C1 segment of cervical spinal cord (tissue), 14 donors: ENCODE measurements at regions not wholly inside any gene's neighbourhood (a gene's known extent, or its start where the extent isn't known, plus 50 kb on each side); places are given as distances from the start of the nearest gene placed in this dataset.

Experiments
- DNase-seq, 14 donors: peaks; one replicate each; lab custom pipeline; 2025; lab: John Stamatoyannopoulos, UW

GRCh38 chr10:130615457-130615856 lies 479.3 kb downstream of the GLRX3 start:
- DNase-seq = no peak

- no peak for DNase-seq
Measured at GRCh38 chr10:130617985-130618384, 481.8 kb downstream of the GLRX3 start.

DNA sequence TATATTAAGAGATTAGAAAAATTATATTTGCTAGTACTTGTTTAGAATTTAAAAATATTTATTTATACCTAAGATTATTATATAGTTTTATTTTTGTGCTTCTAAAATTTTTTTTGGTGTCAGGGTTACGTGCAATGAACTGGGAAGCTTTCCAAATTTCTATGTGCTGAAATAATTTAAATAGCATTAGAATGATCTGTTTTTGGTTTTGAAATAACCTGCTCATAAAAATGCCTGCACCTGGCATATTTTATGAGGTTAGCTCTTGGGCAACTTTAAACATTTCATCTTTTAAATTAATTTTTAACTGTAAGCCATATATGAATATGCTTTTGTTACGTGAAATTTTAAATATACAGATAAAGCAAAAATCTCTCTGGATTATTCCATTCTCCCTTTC lies 482.5 kb downstream of the GLRX3 start:
- no peak for DNase-seq

DNA sequence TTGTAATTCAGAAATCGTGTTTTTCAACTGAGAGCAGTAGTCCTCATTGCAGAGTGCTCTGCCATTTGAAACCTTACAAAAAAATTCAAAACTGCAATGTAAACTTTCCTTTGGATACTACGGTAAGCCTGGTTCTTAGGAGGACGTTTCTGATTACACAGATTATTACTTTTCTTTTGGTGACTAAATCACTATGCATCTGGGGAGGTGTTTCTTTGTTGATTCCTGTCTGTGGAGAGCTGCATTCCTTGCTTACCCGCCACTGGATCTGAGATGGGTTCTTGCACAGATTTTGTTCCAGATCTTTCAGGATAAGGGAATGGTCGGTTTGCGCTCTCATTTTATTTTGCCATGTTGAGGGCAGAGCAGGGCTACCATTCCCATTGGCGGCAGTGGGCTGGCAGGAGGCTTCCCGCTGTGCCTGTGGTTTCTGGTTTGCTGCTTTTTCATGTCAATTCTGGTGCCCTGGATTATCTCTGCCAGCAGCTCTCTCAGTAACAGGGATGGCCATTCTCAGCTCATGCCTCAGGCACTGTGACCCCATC lies 485.1 kb downstream of the GLRX3 start:
- no peak for DNase-seq

DNA sequence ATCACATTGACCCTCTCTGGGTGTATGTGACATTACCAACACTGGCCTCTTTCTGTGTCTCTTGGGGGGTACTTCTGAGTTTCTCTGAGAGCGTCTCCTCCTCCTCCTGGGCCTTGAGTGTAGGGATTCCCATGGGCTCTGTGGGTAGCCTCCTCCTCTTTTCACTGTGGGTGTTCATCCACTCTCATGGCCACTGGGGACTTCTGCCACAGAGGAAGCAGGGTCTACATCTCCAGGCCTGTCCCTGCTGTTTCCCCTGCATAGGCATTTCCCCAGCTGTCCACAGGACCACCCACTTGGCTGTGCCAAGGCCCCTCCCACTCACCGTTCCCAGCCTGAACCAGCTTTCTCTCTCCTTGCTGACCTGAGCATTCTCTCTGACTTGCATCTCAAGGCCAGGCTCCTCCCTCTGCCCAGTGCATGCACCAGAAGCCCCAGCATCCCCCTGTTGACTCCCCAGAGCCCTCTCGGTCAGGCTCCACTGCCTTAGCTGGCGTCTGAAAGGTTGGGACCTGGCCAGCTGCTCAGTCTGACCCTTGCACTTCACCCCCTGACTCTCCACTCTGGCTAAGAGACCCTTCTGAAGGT lies 487.6 kb downstream of the GLRX3 start:
- no peak for DNase-seq

DNA sequence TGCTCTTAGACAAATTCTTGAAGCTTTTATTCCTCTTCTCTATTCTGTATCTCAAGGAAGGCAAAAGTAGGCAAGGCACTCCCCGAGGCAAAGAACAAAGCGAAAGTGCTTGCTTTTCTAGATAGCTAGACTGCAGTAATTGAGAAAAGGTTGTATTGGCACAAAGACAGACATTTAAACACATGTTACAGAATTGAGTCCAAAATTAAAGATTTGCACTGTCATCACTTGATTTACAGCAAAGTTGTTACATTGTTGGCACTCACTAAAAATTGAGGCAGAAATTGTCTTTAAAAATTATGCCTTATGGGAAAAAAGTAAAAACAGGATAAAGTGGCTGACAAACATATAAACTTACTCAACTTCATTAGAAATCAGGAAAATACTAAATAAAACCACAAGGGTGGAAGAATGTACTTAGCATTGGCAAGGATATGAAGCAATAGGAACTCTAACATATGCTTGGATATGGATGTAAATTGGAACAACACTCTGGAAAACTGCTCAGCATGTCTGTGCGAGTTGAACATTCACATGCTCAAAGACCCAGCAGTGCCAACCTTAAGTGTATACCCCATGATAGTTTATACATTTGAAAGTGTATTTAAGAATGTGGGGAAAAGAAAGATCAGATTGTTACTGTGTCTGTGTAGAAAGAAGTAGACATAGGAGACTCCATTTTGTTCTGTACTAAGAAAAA lies 491.3 kb downstream of the GLRX3 start:
- no peak for DNase-seq

- no peak for DNase-seq
Measured at GRCh38 chr10:130630135-130630534, 493.9 kb downstream of the GLRX3 start.

GRCh38 chr10:130631142-130632096 lies 495.2 kb downstream of the GLRX3 start:
- DNase-seq = no peak

GRCh38 chr10:130634816-130635215 lies 498.6 kb downstream of the GLRX3 start:
- no peak for DNase-seq

DNA sequence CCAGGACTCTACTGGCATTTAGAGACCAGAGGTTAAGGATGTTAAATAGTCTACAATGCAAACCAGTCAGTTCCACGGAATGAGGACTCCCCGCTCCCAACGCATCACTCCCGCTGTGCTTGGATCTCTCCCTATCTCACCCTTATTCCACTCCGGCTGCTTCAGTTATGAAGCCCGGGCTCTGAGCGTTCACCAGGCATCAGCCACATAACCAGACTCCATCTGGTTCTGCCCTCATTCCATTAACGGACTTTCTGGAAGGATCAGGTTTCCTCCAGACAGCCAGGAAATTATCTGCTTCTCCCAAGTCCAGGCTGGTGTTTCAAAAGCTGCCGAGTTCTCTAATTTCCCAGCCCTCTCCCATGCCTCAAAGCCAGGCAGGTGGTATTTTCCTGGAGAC lies 499.3 kb downstream of the GLRX3 start:
- DNase-seq = no peak

DNA sequence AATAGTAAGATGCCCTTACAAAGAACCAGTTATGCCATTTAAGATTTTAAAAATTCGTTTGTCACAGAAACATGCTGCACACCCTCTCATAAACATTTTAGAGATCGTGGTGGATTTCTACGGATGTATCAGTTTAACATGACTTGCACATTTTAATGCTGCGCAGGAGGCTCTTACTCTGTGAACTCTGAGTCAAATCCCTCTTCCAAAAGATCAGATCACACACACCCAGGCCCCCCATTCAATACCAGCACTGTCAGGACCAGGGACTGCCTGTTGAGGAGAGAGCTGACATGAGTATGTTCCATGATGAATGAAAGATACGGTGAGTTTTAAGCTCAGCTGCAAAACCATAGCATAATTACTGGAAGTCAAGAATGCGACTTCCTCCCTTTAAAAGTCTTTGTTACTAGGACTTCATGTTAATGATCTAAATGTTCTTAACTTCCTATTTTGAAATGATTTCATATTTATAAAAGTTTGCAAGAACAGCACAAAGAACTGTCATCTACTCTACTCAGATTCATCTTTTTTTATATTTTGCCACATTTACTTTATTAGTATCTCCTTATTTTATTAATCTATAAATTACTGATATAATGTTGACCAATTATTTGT lies 500.2 kb downstream of the GLRX3 start:
- no peak for DNase-seq

GRCh38 chr10:130637089-130637676 lies 501.0 kb downstream of the GLRX3 start:
- DNase-seq = no peak

GRCh38 chr10:130638991-130639390 lies 502.8 kb downstream of the GLRX3 start:
- DNase-seq = no peak

- DNase-seq = no peak
Measured at GRCh38 chr10:130642926-130643325, 506.7 kb downstream of the GLRX3 start.

- no peak for DNase-seq
Measured at GRCh38 chr10:130647341-130647740, 511.1 kb downstream of the GLRX3 start.

DNA sequence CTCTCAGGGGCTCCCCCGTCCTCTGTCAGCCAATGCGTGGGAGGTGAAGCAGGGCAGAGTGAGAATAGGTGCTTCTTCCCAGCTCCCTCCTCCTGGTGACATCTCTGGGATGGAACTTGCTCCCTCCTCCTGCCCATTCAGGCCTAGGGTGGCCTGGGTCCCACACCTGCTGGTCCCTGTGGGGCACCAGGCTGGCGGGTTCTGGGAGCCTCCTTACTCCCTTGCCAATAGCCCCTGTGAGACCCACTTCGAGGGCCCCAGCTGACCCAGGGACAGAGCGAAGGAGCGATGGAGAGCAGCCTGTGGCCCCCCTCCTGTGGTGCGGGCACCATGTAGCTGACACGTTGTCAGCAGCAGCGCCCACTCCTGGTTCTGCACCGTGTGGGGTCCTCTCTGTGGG lies 512.6 kb downstream of the GLRX3 start:
- no peak for DNase-seq

- no peak for DNase-seq
Measured at GRCh38 chr10:130652544-130652943, 516.4 kb downstream of the GLRX3 start.

DNA sequence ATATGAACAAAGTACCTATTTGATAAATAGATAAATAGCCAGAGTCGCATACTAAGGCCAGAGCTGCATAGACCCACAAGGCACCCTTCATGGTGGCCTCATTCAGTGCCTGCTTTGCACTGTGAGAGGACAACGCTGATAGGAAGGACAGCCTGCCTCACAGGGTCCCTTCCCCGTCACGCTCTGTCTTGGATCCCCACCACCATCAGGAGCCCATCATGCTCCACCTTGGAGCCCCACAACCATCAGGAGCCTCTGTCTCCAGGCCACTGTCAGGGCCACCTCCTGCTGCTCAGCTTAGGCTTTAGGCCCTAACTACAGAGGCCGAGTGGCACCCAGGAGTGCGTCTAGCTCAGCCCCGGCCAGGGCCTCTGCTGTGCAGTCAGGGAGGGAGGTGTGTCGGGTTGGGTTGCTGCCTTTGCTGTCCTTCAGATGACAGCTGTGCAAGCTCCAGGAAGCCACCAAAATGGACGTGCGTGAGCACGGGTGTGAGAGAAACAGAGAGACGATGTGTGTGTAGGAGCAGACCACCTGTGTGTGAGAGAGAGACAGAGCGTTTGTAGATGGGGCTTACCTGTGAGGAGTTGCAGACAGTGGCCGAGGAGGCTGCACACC lies 516.9 kb downstream of the GLRX3 start:
- no peak for DNase-seq

- DNase-seq = no peak
Measured at GRCh38 chr10:130654726-130655125, 518.5 kb downstream of the GLRX3 start.

DNA sequence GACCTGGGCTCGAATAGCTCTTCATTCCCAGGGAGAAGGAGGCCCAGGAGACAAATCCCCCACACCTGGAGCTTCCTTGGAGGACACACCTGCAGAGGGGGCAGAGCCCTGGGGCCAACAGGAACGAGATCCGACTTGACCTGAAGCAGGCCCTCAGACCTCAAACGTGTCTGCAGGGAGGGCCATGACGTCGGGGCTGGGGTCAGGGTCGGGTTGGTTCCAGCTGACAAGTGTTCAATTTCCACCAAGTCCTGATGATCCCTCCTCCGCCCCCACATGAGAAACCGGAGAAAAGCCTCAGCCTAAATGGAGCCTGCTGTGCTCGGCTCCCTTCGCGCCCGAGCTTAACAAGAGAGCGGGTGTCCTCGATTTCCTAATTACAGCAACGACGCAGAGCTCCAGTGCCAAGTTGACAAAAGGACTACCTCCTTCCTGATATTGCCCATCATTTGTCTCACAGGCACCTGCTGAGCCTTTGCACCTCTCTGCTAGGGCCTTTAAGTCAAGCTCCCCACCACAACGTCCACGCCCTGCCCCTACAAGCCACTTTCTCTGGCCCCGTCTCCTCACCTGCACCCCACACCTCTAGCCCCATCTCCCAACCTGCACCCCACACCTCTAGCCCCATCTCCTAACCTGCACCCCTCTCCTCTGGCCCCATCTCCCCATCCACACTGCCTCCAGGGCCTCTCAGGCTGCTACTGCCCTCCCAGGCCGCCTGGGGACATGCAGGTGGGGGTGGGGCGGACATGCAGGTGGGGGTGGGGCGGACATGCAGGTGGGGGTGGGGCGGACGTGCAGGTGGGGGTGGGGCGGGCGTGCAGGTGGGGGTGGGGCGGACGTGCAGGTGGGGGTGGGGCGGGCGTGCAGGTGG lies 519.4 kb downstream of the GLRX3 start:
- no peak for DNase-seq
